Activated naive CD4-positive, alpha-beta T cell treated with anti-CD3 and anti-CD28 coated beads for 36 hours (primary cell): ENCODE measurements at regions not wholly inside any gene's neighbourhood (a gene's known extent, or its start where the extent isn't known, plus 50 kb on each side); places are given as distances from the start of the nearest gene placed in this dataset.

Experiments
- CTCF ChIA-PET: fragments of 350-600 bp; sonication (Branson Sonifier 250); formaldehyde crosslinking; loops from one replicate; lab custom pipeline; 2021; ENCODE audit warnings: antibody characterized with exemption; lab: Charles Lee
- DNase-seq: peaks from one replicate; pipeline ENCODE4 v3.0.0-alpha.2; 2020
- H3K27ac Mint-ChIP-seq: one replicate; pipeline ENCODE4 v1.8.0; 2021; ENCODE audit warnings: mild to moderate bottlenecking, mixed read lengths
- H3K27me3 Mint-ChIP-seq: one replicate; pipeline ENCODE4 v1.8.0; 2021; ENCODE audit warnings: low read depth, mixed read lengths
- H3K36me3 Mint-ChIP-seq: one replicate; pipeline ENCODE4 v1.8.0; 2021; ENCODE audit warnings: low read depth, mixed read lengths
- H3K4me1 Mint-ChIP-seq: one replicate; pipeline ENCODE4 v1.8.0; 2021; ENCODE audit warnings: low read depth, mixed read lengths
- H3K4me3 Mint-ChIP-seq: one replicate; pipeline ENCODE4 v1.8.0; 2021; ENCODE audit warnings: mild to moderate bottlenecking, moderate library complexity, mixed read lengths
- H3K9me3 Mint-ChIP-seq: one replicate; pipeline ENCODE4 v1.8.0; 2021; ENCODE audit warnings: mixed read lengths
- intact Hi-C: fragments of 100-400 bp; cut with micrococcal nuclease; formaldehyde crosslinking; loops from one replicate; pipeline ENCODE4 v1.15.1; 2023

GRCh38 chr4:106603471-106603870, 234.9 kb upstream of the GIMD1 start:
- CTCF ChIA-PET, result no interaction called here
- no peaks in the 10 kb centered on the region for H3K27me3 Mint-ChIP-seq

DNA sequence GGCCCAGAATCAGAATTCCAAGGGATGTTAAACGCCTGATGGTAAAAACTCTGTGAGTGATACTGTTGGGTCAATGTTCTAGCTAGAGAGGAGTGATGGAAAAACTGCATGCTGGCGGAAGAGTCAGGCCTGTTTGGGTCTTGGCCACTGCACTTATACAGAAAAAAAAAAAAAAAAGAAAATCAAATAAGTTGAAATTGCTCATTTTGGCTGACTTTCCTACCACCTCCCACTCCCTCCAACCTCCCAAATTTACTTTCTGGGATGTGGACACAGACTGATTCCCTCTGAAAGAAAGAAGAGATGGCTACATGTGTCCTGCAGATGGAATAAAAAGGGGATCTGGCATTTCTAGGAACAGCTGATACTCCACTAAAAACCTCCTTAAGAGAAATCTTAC, 234.1 kb upstream of the GIMD1 start:
- DNase-seq, result no peak
- no peaks in the 10 kb centered on the region for H3K9me3 Mint-ChIP-seq
- CTCF ChIA-PET, result no interaction called here
- no peak overlapping the region for H3K27ac Mint-ChIP-seq
- H3K36me3 Mint-ChIP-seq, result no peaks in the 10 kb centered on the region
- H3K4me1 Mint-ChIP-seq, result no peaks in the 10 kb centered on the region
- H3K27me3 Mint-ChIP-seq, result no peaks in the 10 kb centered on the region
- no peak overlapping the region for H3K4me3 Mint-ChIP-seq
- intact Hi-C loops, result no loop called here

More at GRCh38 chr4:106603471-106603870, 234.9 kb upstream of the GIMD1 start:
- DNase-seq, result no peak
- Mint-ChIP-seq H3K9me3 (no peaks in the 10 kb centered on the region), H3K36me3 (no peaks in the 10 kb centered on the region), H3K4me1 (no peaks in the 10 kb centered on the region), H3K4me3 (no peak overlapping the region), H3K27ac (no peak overlapping the region)
- intact Hi-C loops, result no loop called here

DNA sequence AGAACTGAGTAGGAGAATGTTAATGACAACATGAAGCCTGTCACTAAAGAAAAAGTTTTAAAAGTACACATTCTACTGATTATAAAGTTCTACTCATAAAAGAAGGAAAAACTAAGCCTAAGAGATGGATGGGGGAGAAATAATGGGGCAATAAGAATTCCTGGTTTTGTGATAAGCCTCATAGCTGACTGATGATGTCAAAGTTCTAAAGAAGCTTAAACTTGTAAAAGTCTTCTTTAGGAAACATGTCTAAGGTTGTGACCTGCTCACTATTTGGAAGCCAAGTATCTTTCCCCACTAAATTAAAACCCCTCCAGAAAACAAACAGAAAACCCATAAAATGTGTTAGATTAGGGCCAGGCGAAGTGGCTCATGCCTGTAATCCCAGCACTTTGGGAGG, 232.9 kb upstream of the GIMD1 start:
- intact Hi-C loops, result no loop called here
- Mint-ChIP-seq H3K9me3 (no peaks in the 10 kb centered on the region), H3K27ac (no peak overlapping the region), H3K4me1 (no peaks in the 10 kb centered on the region), H3K4me3 (no peak overlapping the region), H3K36me3 (no peaks in the 10 kb centered on the region), H3K27me3 (no peaks in the 10 kb centered on the region)
- DNase-seq, result no peak
- CTCF ChIA-PET, result no interaction called here

- CTCF ChIA-PET, result no interaction called here
- H3K27ac Mint-ChIP-seq, result no peak overlapping the region
- intact Hi-C loops, result no loop called here
- no peak for DNase-seq
- no peaks in the 10 kb centered on the region for H3K27me3 Mint-ChIP-seq
- no peaks in the 10 kb centered on the region for H3K9me3 Mint-ChIP-seq
- H3K4me1 Mint-ChIP-seq, result no peaks in the 10 kb centered on the region
- no peaks in the 10 kb centered on the region for H3K36me3 Mint-ChIP-seq
- H3K4me3 Mint-ChIP-seq, result no peak overlapping the region
Observed at GRCh38 chr4:106595906-106596305, 227.3 kb upstream of the GIMD1 start.

- Mint-ChIP-seq H3K36me3 (no peaks in the 10 kb centered on the region), H3K27ac (no peak overlapping the region), H3K27me3 (no peaks in the 10 kb centered on the region), H3K4me1 (no peaks in the 10 kb centered on the region), H3K9me3 (no peaks in the 10 kb centered on the region), H3K4me3 (no peak overlapping the region)
- no peak for DNase-seq
- CTCF ChIA-PET, result no interaction called here
- intact Hi-C loops, result no loop called here
Observed at GRCh38 chr4:106594291-106594952, 225.8 kb upstream of the GIMD1 start.

- CTCF ChIA-PET, result no interaction called here
- no peak overlapping the region for H3K4me3 Mint-ChIP-seq
- no peak overlapping the region for H3K27ac Mint-ChIP-seq
- H3K27me3 Mint-ChIP-seq, result no peaks in the 10 kb centered on the region
- intact Hi-C loops, result no loop called here
- H3K36me3 Mint-ChIP-seq, result no peaks in the 10 kb centered on the region
- DNase-seq, result no peak
- H3K9me3 Mint-ChIP-seq, result no peaks in the 10 kb centered on the region
- no peaks in the 10 kb centered on the region for H3K4me1 Mint-ChIP-seq
Observed at GRCh38 chr4:106588891-106589290, 220.3 kb upstream of the GIMD1 start.

- intact Hi-C loops, result no loop called here
- CTCF ChIA-PET, result no interaction called here
- Mint-ChIP-seq H3K27me3 (no peaks in the 10 kb centered on the region), H3K4me1 (no peaks in the 10 kb centered on the region), H3K27ac (no peak overlapping the region), H3K36me3 (no peaks in the 10 kb centered on the region), H3K4me3 (no peak overlapping the region), H3K9me3 (no peaks in the 10 kb centered on the region)
- no peak for DNase-seq
Observed at GRCh38 chr4:106587558-106587957, 219.0 kb upstream of the GIMD1 start.

- Mint-ChIP-seq H3K4me1 (no peaks in the 10 kb centered on the region), H3K27me3 (no peaks in the 10 kb centered on the region), H3K36me3 (no peaks in the 10 kb centered on the region), H3K27ac (no peak overlapping the region), H3K4me3 (no peak overlapping the region), H3K9me3 (no peaks in the 10 kb centered on the region)
- CTCF ChIA-PET, result no interaction called here
- intact Hi-C loops, result no loop called here
- DNase-seq, result no peak
Observed at GRCh38 chr4:106585915-106586349, 217.4 kb upstream of the GIMD1 start.

- DNase-seq, result no peak
- intact Hi-C loops, result no loop called here
- Mint-ChIP-seq H3K4me1 (no peaks in the 10 kb centered on the region), H3K36me3 (no peaks in the 10 kb centered on the region), H3K27me3 (no peaks in the 10 kb centered on the region), H3K27ac (no peak overlapping the region), H3K9me3 (no peaks in the 10 kb centered on the region), H3K4me3 (no peak overlapping the region)
- CTCF ChIA-PET, result no interaction called here
Observed at GRCh38 chr4:106584337-106584989, 215.9 kb upstream of the GIMD1 start.

GRCh38 chr4:106583567-106583966, 215.0 kb upstream of the GIMD1 start:
- intact Hi-C loops, result no loop called here
- H3K27me3 Mint-ChIP-seq, result no peaks in the 10 kb centered on the region
- H3K4me1 Mint-ChIP-seq, result no peaks in the 10 kb centered on the region
- DNase-seq, result no peak
- no peaks in the 10 kb centered on the region for H3K36me3 Mint-ChIP-seq
- no peaks in the 10 kb centered on the region for H3K9me3 Mint-ChIP-seq
- H3K27ac Mint-ChIP-seq, result no peak overlapping the region
- CTCF ChIA-PET, result no interaction called here
- H3K4me3 Mint-ChIP-seq, result no peak overlapping the region

GRCh38 chr4:106583108-106583507, 214.5 kb upstream of the GIMD1 start:
- CTCF ChIA-PET, result no interaction called here
- H3K36me3 Mint-ChIP-seq, result no peaks in the 10 kb centered on the region

GRCh38 chr4:106582103-106582502, 213.5 kb upstream of the GIMD1 start:
- Mint-ChIP-seq H3K27me3 (no peaks in the 10 kb centered on the region), H3K9me3 (no peaks in the 10 kb centered on the region), H3K4me3 (no peak overlapping the region), H3K36me3 (no peaks in the 10 kb centered on the region), H3K4me1 (no peaks in the 10 kb centered on the region), H3K27ac (no peak overlapping the region)
- intact Hi-C loops, result no loop called here
- CTCF ChIA-PET, result no interaction called here
- no peak for DNase-seq

More at GRCh38 chr4:106583108-106583507, 214.5 kb upstream of the GIMD1 start:
- intact Hi-C loops, result no loop called here
- H3K27me3 Mint-ChIP-seq, result no peaks in the 10 kb centered on the region
- no peaks in the 10 kb centered on the region for H3K4me1 Mint-ChIP-seq
- no peak for DNase-seq
- no peak overlapping the region for H3K27ac Mint-ChIP-seq
- H3K9me3 Mint-ChIP-seq, result no peaks in the 10 kb centered on the region
- H3K4me3 Mint-ChIP-seq, result no peak overlapping the region

- Mint-ChIP-seq H3K9me3 (no peaks in the 10 kb centered on the region), H3K27me3 (no peaks in the 10 kb centered on the region), H3K4me1 (no peaks in the 10 kb centered on the region), H3K27ac (no peak overlapping the region), H3K4me3 (no peak overlapping the region), H3K36me3 (no peaks in the 10 kb centered on the region)
- intact Hi-C loops, result no loop called here
- CTCF ChIA-PET, result no interaction called here
- no peak for DNase-seq
Observed at GRCh38 chr4:106579236-106579635, 210.7 kb upstream of the GIMD1 start.
